H1 (cell line): ENCODE measurements at regions not wholly inside any gene's neighbourhood (a gene's known extent, or its start where the extent isn't known, plus 50 kb on each side); places are given as distances from the start of the nearest gene placed in this dataset.

Experiments
- CTCF ChIA-PET: fragments of 300-600 bp; sonication (Branson Sonifier 250); formaldehyde crosslinking; loops from one replicate; lab custom pipeline; 2021; ENCODE audit not compliant: partially characterized antibody; lab: Charles Lee
- POLR2A ChIA-PET: fragments of 300-600 bp; sonication (Branson Sonifier 250); formaldehyde crosslinking; loops from one replicate; lab custom pipeline; 2021; ENCODE audit warnings: inconsistent platforms; ENCODE audit not compliant: partially characterized antibody; lab: Charles Lee
- DNase-seq, 2 experiments: peaks; one replicate each; pipeline versions ENCODE4 v3.0.0 to v3.0.0-alpha.2; 2010 to 2022; ENCODE audit warnings: low spot score in 2 of 2, low read depth in 1 of 2, mixed read lengths in 1 of 2
- FAIRE-seq: peaks from 2 replicates; lab custom pipeline; 2011; peaks lifted over from hg19 to GRCh38; lab: Jason Lieb, UNC
- H2AFZ ChIP-seq: 2 replicates; pipeline ENCODE4 v1.8.1; 2012; ENCODE audit warnings: low read length, inconsistent platforms
- H2AK5ac ChIP-seq: 2 replicates; pipeline ENCODE4 v1.6.1; 2013; ENCODE audit warnings: low read depth, low read length
- H2BK120ac ChIP-seq: replicated peaks from 2 replicates; pipeline ENCODE3; 2013; ENCODE audit warnings: low read depth, low read length, inconsistent platforms
- H2BK12ac ChIP-seq: 2 replicates; pipeline ENCODE4 v1.6.1; 2013; ENCODE audit warnings: low read depth, low read length
- H2BK15ac ChIP-seq: 2 replicates; pipeline ENCODE4 v1.6.1; 2013; ENCODE audit warnings: low read length
- H2BK20ac ChIP-seq: 2 replicates; pipeline ENCODE4 v1.6.1; 2013; ENCODE audit warnings: low read length
- H2BK5ac ChIP-seq: 2 replicates; pipeline ENCODE4 v1.6.1; 2013; ENCODE audit warnings: low read depth, low read length
- H3K14ac ChIP-seq: 2 replicates; pipeline ENCODE4 v1.6.1; 2013; ENCODE audit warnings: inconsistent platforms; ENCODE audit not compliant: insufficient read length
- H3K18ac ChIP-seq: 2 replicates; pipeline ENCODE4 v1.6.1; 2013; ENCODE audit warnings: low read length; ENCODE audit errors: extremely low read depth
- H3K23ac ChIP-seq: 2 replicates; pipeline ENCODE4 v1.6.1; 2013; ENCODE audit warnings: inconsistent platforms; ENCODE audit not compliant: insufficient read length
- H3K23me2 ChIP-seq: 2 replicates; pipeline ENCODE4 v1.6.1; 2013; ENCODE audit warnings: low read depth, low read length
- H3K27ac ChIP-seq: 2 replicates; pipeline ENCODE4 v1.6.1; 2011; ENCODE audit warnings: low read depth, low read length, inconsistent platforms
- H3K27me3 ChIP-seq, 4 experiments: replicated peaks in 1 of 4; 1 replicate in 1 of 4; 2 replicates in 3 of 4; pipeline versions ENCODE4 v1.6.1 to v1.8.1; 2011 to 2013; ENCODE audit warnings: low read length in 3 of 4, mild to moderate bottlenecking in 3 of 4, inconsistent platforms in 2 of 4, mixed read lengths in 2 of 4, moderate library complexity in 1 of 4; ENCODE audit not compliant: control insufficient read depth in 3 of 4, insufficient read depth in 3 of 4; ENCODE audit errors: extremely low read depth in 1 of 4
- H3K36me3 ChIP-seq, 4 experiments: 2 replicates each; pipeline versions ENCODE4 v1.6.1 to v1.8.1; 2011 to 2013; ENCODE audit warnings: mild to moderate bottlenecking in 4 of 4, low read length in 3 of 4, moderate library complexity in 2 of 4, control low read depth in 1 of 4, inconsistent platforms in 1 of 4; ENCODE audit not compliant: insufficient read depth in 4 of 4, control insufficient read depth in 2 of 4
- H3K4ac ChIP-seq: replicated peaks from 2 replicates; pipeline ENCODE3; 2013; ENCODE audit warnings: low read length, low read depth, mixed read lengths, inconsistent platforms; ENCODE audit not compliant: insufficient read length
- H3K4me1 ChIP-seq, 4 experiments: replicated peaks in 1 of 4; 1 replicate in 1 of 4; 2 replicates in 3 of 4; pipeline versions ENCODE4 v1.6.1 to v1.8.1; 2011 to 2013; ENCODE audit warnings: low read length in 3 of 4, inconsistent platforms in 2 of 4, mixed read lengths in 1 of 4; ENCODE audit not compliant: insufficient read depth in 4 of 4, control insufficient read depth in 3 of 4
- H3K4me2 ChIP-seq, 2 experiments: 2 replicates each; pipeline versions ENCODE4 v1.6.1 to v1.8.1; 2011 to 2013; ENCODE audit warnings: low read depth in 2 of 2, low read length in 2 of 2, control low read depth in 1 of 2, inconsistent platforms in 1 of 2, mild to moderate bottlenecking in 1 of 2; ENCODE audit not compliant: insufficient read depth in 1 of 2
- H3K4me3 ChIP-seq, 4 experiments: fragments of 200-600, 300-600 bp in 1 of 4; sonication (generic), shearing (Covaris generic), sonication (Bioruptor Twin) in 1 of 4; 2 replicates each; pipeline versions ENCODE4 v1.5.1 to v1.8.1; 2011 to 2016; ENCODE audit warnings: low read length in 4 of 4, low read depth in 3 of 4, control low read depth in 2 of 4, inconsistent platforms in 2 of 4, mild to moderate bottlenecking in 2 of 4, mixed read lengths in 1 of 4, moderate library complexity in 1 of 4; ENCODE audit not compliant: insufficient read depth in 2 of 4; ENCODE audit errors: extremely low read depth in 1 of 4
- H3K56ac ChIP-seq: replicated peaks from 2 replicates; pipeline ENCODE3; 2013; ENCODE audit warnings: low read depth, mild to moderate bottlenecking, mixed read lengths, low read length, inconsistent platforms; ENCODE audit not compliant: insufficient read length
- H3K79me1 ChIP-seq: 2 replicates; pipeline ENCODE4 v1.6.1; 2013; ENCODE audit warnings: low read depth, low read length, control low read depth
- H3K79me2 ChIP-seq, 2 experiments: 2 replicates each; pipeline versions ENCODE4 v1.6.1 to v1.8.1; 2012 to 2013; ENCODE audit warnings: low read length in 2 of 2, mild to moderate bottlenecking in 2 of 2, inconsistent platforms in 1 of 2; ENCODE audit not compliant: insufficient read depth in 2 of 2, control insufficient read depth in 1 of 2
- H3K9ac ChIP-seq, 4 experiments: replicated peaks in 1 of 4; 1 replicate in 1 of 4; 2 replicates in 3 of 4; pipeline versions ENCODE4 v1.6.1 to v1.8.1; 2011 to 2013; ENCODE audit warnings: low read depth in 3 of 4, low read length in 3 of 4, control low read depth in 2 of 4, mild to moderate bottlenecking in 2 of 4, moderate library complexity in 2 of 4, inconsistent platforms in 1 of 4; ENCODE audit errors: extremely low read depth in 1 of 4
- H3K9me3 ChIP-seq, 2 experiments: 2 replicates each; pipeline versions ENCODE4 v1.6.1 to v1.8.1; 2012 to 2013; ENCODE audit warnings: mild to moderate bottlenecking in 2 of 2, moderate library complexity in 2 of 2, control low read depth in 1 of 2, inconsistent platforms in 1 of 2, low read depth in 1 of 2, low read length in 1 of 2, mixed read lengths in 1 of 2; ENCODE audit not compliant: insufficient read depth in 2 of 2
- H4K20me1 ChIP-seq, 2 experiments: replicated peaks in 1 of 2; 2 replicates each; pipeline versions ENCODE3 to v1.8.1; 2011 to 2013; ENCODE audit warnings: inconsistent platforms in 2 of 2, low read length in 2 of 2, mild to moderate bottlenecking in 1 of 2; ENCODE audit not compliant: insufficient read depth in 2 of 2, control insufficient read depth in 1 of 2
- H4K5ac ChIP-seq: 2 replicates; pipeline ENCODE4 v1.6.1; 2013; ENCODE audit warnings: low read length, low read depth, mixed read lengths, inconsistent platforms; ENCODE audit not compliant: insufficient read length
- H4K8ac ChIP-seq: 2 replicates; pipeline ENCODE4 v1.8.0; 2013; ENCODE audit warnings: mild to moderate bottlenecking, moderate library complexity, low read length, inconsistent platforms; ENCODE audit not compliant: insufficient read depth; ENCODE audit errors: extremely low read depth
- H4K91ac ChIP-seq: replicated peaks from 2 replicates; pipeline ENCODE3; 2013; ENCODE audit warnings: low read length, mixed read lengths, inconsistent platforms; ENCODE audit not compliant: insufficient read length
- CBX5 ChIP-seq: fragments of 300-800, 300-1000 bp; sonication (generic); IDR thresholded peaks from 2 replicates; pipeline ENCODE4 v1.7.1; 2016; ENCODE audit warnings: antibody characterized with exemption, low read length, low read depth
- FOSL1 ChIP-seq: IDR thresholded peaks from 2 replicates; pipeline ENCODE4 v1.6.1; 2011; ENCODE audit warnings: mild to moderate bottlenecking, low read depth, low read length, moderate library complexity; ENCODE audit not compliant: insufficient read depth
- RNF2 ChIP-seq: fragments of 200-900, 300-1000 bp; sonication (generic); IDR thresholded peaks from 2 replicates; pipeline ENCODE4 v1.7.1; 2016; ENCODE audit warnings: borderline replicate concordance, low read depth, mild to moderate bottlenecking, antibody characterized with exemption, low read length; ENCODE audit not compliant: poor library complexity, severe bottlenecking; ENCODE audit errors: missing control alignments
- TAF1 ChIP-seq: IDR thresholded peaks from 2 replicates; pipeline ENCODE4 v1.6.1; 2011; ENCODE audit warnings: mild to moderate bottlenecking, low read depth, low read length
- WGBS, 2 experiments: shearing (Covaris generic) in 1 of 2; methylation state at CpG; one replicate each; pipeline versions ENCODE4 v1.1.6 to v1.1.7; 2013 to 2015; ENCODE audit warnings: low lambda C conversion rate in 2 of 2, mixed read lengths in 2 of 2, inconsistent platforms in 1 of 2, low coverage in 1 of 2, missing lambda C conversion rate in 1 of 2; ENCODE audit not compliant: insufficient replicate concordance in 2 of 2, insufficient coverage in 1 of 2, insufficient read length in 1 of 2; ENCODE audit errors: extremely low coverage in 1 of 2, missing lambda C conversion rate in 1 of 2; 5-methylcytosine and 5-hydroxymethylcytosine counted together

DNA sequence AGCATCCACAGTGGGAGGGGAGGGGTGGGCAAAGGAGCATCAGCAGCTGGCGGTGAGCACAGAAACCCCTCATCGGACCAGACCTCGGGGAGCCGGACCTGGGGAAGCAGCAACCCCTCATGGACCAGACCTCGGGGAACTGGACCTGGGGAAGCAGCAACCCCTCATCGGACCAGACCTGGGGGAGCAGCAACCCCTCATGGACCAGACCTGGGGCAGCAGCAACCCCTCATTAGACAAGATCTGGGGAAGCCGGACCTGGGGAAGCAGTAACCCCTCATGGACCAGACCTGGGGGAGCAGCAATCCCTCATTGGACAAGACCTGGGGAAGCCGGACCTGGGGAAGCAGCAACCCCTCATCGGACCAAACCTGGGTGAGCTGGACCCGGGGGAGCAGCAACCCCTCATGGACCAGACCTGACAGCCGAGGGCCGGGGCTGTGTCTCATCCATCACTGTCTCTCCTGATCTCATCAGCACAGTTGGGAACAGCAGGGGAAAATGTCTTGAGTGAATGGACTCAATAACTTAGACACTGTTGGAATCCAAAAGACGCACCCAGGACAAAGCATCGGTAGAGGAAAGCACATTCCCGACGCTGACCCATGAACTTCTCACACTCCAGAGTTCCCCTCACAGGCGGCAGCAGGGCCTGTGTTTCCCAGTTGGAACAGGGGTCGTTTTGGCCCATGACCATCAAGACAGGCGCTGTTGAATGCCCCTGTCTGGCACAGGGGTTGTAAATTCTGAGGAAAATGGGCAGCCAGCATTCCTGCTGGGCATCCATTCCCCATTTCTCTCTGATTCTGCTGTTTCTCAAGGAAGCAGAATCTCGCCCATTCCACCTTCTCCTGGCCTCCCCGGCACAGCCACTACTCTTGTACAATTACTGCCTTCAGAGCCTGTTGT, 1494.6 kb downstream of the TBC1D22A start:
- Histone ChIP-seq H3K4me1 (peaks cover 3 to 7% (median 5%) of the 10 kb centered on the region in 4 experiments), H4K5ac (no peak overlapping the region), H3K23ac (no peak overlapping the region), H3K56ac (no peak overlapping the region), H2BK12ac (no peak overlapping the region), H3K18ac (no peak overlapping the region), H3K36me3 (no peaks in the 10 kb centered on the region), H3K9me3 (no peaks in the 10 kb centered on the region; a peak in 1 of 4 replicates), H4K8ac (no peak overlapping the region; the same call in 1 of the 2 replicates), H2AK5ac (no peak overlapping the region), H3K27ac (no peak overlapping the region), H2BK5ac (no peak overlapping the region), H3K14ac (no peak overlapping the region), H2BK20ac (no peak overlapping the region), H2AFZ (no peak overlapping the region), H3K27me3 (0 out of 7 replicates have a peak, but pooled peaks cover 0 to 4% (median 0%) of the 10 kb centered on the region in 4 experiments), H3K79me2 (no peaks in the 10 kb centered on the region), H3K4ac (no peak overlapping the region), H4K91ac (no peak overlapping the region), H3K23me2 (peaks cover 6% of the 10 kb centered on the region; the same call in 1 of the 2 replicates), H2BK15ac (no peak overlapping the region), H2BK120ac (no peak overlapping the region), H4K20me1 (no peaks in the 10 kb centered on the region), H3K4me2 (no peak overlapping the region), H3K9ac (no peak overlapping the region), H3K4me3 (no peak overlapping the region), H3K79me1 (no peaks in the 10 kb centered on the region)
- FAIRE-seq (no peak), DNase-seq (no peak)
- ChIA-PET POLR2A (no interaction called here), CTCF (interaction anchor here (0.6 to 1.6 kb wide), 3 partner anchors 10 to 407 kb away, joined by 3 read pairs; no protein-coding TSS in a partner anchor)
- WGBS, 2 experiments = 94% methylated on average over 20 of the region's 21 CpGs; no CpG with 5 or more reads in 1 of the 2 experiments
- TF ChIP-seq TAF1 = no peak
- no peak for TF ChIP-seq FOSL1
- TF ChIP-seq RNF2 = no peak
- TF ChIP-seq CBX5 = no peak
